ENCODE measurements at regions not wholly inside any gene's neighbourhood (a gene's known extent, or its start where the extent isn't known, plus 50 kb on each side); places are given as distances from the start of the nearest gene placed in this dataset.

DNA sequence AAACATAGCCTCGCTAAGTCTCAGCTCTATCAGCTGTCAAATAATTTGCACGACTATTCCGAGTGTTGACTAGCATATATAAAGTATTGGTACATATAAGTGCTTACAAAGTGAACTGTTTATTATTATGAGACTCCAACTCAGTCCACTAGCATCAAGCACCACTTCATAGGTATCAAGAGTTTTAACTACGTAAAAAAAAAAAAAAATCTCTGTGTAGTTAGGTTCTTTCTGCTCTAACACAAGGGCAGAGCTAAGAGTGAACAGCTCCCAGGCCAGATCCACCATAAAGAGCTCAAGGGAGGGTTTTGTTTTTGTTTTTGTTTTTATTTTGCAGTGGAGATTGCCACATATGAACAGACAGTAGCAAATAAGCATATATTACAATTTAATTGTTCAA lies 309.8 kb upstream of the SGK1 start (continued):
- no peak for TF ChIP-seq FOSL1 (IDR thresholded peaks at IDR 0.05; ENCODE audit: insufficient read depth, low read depth, low read length)
- TF ChIP-seq ZNF274 (IDR thresholded peaks at IDR 0.05; ENCODE audit: borderline replicate concordance, extremely low read depth, low read length) = no peak
- no peak for TF ChIP-seq BACH1 (IDR thresholded peaks at IDR 0.05; ENCODE audit: low read length)
- TF ChIP-seq CHD2 (IDR thresholded peaks at IDR 0.05; ENCODE audit: low read length) = no peak
- TF ChIP-seq RXRA (IDR thresholded peaks at IDR 0.05; ENCODE audit: insufficient read depth, low read depth, low read length) = no peak
